ENCODE measurements at regions not wholly inside any gene's neighbourhood (a gene's known extent, or its start where the extent isn't known, plus 50 kb on each side); places are given as distances from the start of the nearest gene placed in this dataset.
"Not testable (repeated sequence)": the region's sequence is repeated elsewhere in the genome, so short reads cannot be mapped to it uniquely, and the experiment has no call there.

- not testable (repeated sequence) for TF ChIP-seq CTCF, POLR2A, POLR2AphosphoS5 (IDR thresholded peaks at IDR 0.05)
Measured at GRCh38 chr21:5057077-5057476, 5464.3 kb upstream of the TPTE start.

Measured in suprapubic skin (tissue), 4 donors.